Esophagus squamous epithelium (tissue), 4 donors: ENCODE measurements at regions not wholly inside any gene's neighbourhood (a gene's known extent, or its start where the extent isn't known, plus 50 kb on each side); places are given as distances from the start of the nearest gene placed in this dataset.

ENCODE experiments used
- CTCF ChIP-seq, 6 experiments: fragments of 450-650 bp in 4 of 6; fragments of 200-600 bp in 2 of 6; sonication (generic) in 2 of 6; IDR thresholded peaks; one replicate each; pipeline ENCODE4 v1.5.1; 2016 to 2019; ENCODE audit warnings: antibody characterized with exemption in 6 of 6, mild to moderate bottlenecking in 4 of 6, moderate library complexity in 4 of 6
- POLR2A ChIP-seq, 4 donors: fragments of 450-650 bp; IDR thresholded peaks; one replicate each; pipeline ENCODE4 v1.6.1; 2017; ENCODE audit warnings: antibody characterized with exemption in 4 of 4, mild to moderate bottlenecking in 4 of 4, moderate library complexity in 3 of 4

DNA sequence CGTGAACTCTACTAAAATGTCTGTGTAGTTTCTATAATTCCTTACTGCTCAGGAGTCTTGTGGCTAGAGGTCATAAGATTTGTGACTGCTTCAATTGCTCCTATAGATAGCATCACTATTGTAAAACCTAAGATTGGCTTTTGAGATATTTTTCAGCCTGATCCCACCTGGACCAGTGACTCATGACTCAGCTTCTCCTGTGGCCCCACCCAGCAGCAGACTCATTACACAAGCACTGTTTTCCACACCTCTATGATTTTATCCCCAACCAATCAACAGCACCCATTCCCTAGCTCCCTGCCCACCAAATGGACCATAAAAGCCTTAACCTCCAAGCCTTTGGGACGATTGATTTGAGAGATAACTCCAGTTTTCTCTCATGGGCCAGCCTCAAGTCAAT is 1157.0 kb upstream of the INTU start:
- TF ChIP-seq CTCF (IDR thresholded peaks at IDR 0.05) (no peak), POLR2A (IDR thresholded peaks at IDR 0.05) (no peak)
